SU-DHL-6 (cell line): ENCODE measurements at regions not wholly inside any gene's neighbourhood (a gene's known extent, or its start where the extent isn't known, plus 50 kb on each side); places are given as distances from the start of the nearest gene placed in this dataset.

Experiments used
- H2AFZ ChIP-seq: fragments of 200-600 bp; sonication (generic); 2 replicates; pipeline ENCODE4 v1.6.1; 2014; ENCODE audit warnings: low read depth, mild to moderate bottlenecking, moderate library complexity, mixed read lengths, antibody characterized with exemption, low read length; ENCODE audit not compliant: severe bottlenecking
- H3F3A ChIP-seq: fragments of 200-600 bp; shearing (Covaris generic); 2 replicates; pipeline ENCODE4 v1.6.0; 2016; ENCODE audit warnings: antibody characterized with exemption, mild to moderate bottlenecking; ENCODE audit not compliant: insufficient read depth
- H3K27ac ChIP-seq: fragments of 200-600 bp; sonication (generic); 2 replicates; pipeline ENCODE4 v1.5.1; 2016; ENCODE audit warnings: low read depth, mild to moderate bottlenecking, low read length, moderate library complexity, mixed read lengths
- H3K27me3 ChIP-seq: fragments of 200-600 bp; sonication (generic), shearing (Covaris generic); 2 replicates; pipeline ENCODE4 v1.6.0; 2014; ENCODE audit warnings: mild to moderate bottlenecking, low read length
- H3K36me3 ChIP-seq: fragments of 200-600 bp; sonication (generic); 2 replicates; pipeline ENCODE4 v1.6.1; 2014; ENCODE audit warnings: mild to moderate bottlenecking, low read length, mixed read lengths
- H3K4me2 ChIP-seq: fragments of 300-600, 200-600 bp; shearing (Covaris generic), sonication (generic); 2 replicates; pipeline ENCODE4 v1.6.0; 2014; ENCODE audit warnings: low read length, low read depth, mild to moderate bottlenecking; ENCODE audit not compliant: poor library complexity, severe bottlenecking
- H3K4me3 ChIP-seq: fragments of 200-600 bp; sonication (generic); 2 replicates; pipeline ENCODE4 v1.5.1; 2014; ENCODE audit warnings: antibody characterized with exemption, low read length, mild to moderate bottlenecking, mixed read lengths; ENCODE audit not compliant: insufficient read depth, poor library complexity, severe bottlenecking
- H3K79me2 ChIP-seq: fragments of 200-600 bp; sonication (generic); 2 replicates; pipeline ENCODE4 v1.6.1; 2014; ENCODE audit warnings: mild to moderate bottlenecking, low read length, moderate library complexity; ENCODE audit not compliant: insufficient read depth
- H3K9ac ChIP-seq: fragments of 200-600 bp; sonication (generic); 2 replicates; pipeline ENCODE4 v1.7.0; 2014; ENCODE audit warnings: mild to moderate bottlenecking, low read length
- H3K9me2 ChIP-seq: fragments of 200-600 bp; sonication (generic); replicated peaks from 2 replicates; pipeline ENCODE4 v1.6.1; 2014; ENCODE audit warnings: low read length; ENCODE audit not compliant: insufficient read depth
- H3K9me3 ChIP-seq: fragments of 200-600 bp; sonication (generic); 2 replicates; pipeline ENCODE4 v1.6.1; 2014; ENCODE audit warnings: low read length, mixed read lengths; ENCODE audit not compliant: insufficient read depth
- H4K20me1 ChIP-seq: fragments of 200-600 bp; sonication (generic); 2 replicates; pipeline ENCODE4 v1.6.1; 2014; ENCODE audit warnings: low read depth, mild to moderate bottlenecking, antibody characterized with exemption, low read length, moderate library complexity, mixed read lengths
- EZH2phosphoT487 ChIP-seq: fragments of 200-600 bp; sonication (generic), shearing (Covaris generic); conservative IDR thresholded peaks from 2 replicates; pipeline ENCODE4 v1.6.1; 2018; ENCODE audit warnings: mild to moderate bottlenecking, antibody characterized with exemption, low read length, moderate library complexity, mixed read lengths
- TF ChIP-seq, protein P1 (sequence below): fragments of 200-600 bp; sonication (generic); IDR thresholded peaks from one replicate; pipeline ENCODE4 v1.5.1; 2017; ENCODE audit warnings: antibody characterized with exemption, mild to moderate bottlenecking, low read length, moderate library complexity; ENCODE audit not compliant: insufficient read depth, poor library complexity, severe bottlenecking

DNA sequence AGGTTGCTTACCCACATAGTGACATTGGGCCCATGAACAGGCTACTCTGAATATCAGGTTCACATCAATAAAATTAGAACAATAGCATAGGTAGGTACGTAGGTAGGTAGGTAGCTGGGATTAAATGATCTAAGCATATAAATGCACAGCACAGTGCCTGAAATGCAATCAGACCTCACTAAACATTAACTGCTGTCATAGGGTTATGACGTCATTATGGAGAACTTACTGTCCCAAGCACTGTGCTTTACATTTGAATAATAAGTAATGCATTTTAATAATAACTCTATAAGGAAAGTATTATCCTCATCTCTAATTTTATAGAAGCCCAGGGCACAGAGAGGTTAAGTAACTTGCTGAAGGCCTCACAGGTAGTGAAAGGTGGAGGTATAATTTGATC, 112.5 kb downstream of the RPS24 start:
- Histone ChIP-seq H2AFZ (no peak overlapping the region), H3F3A (no peaks in the 10 kb centered on the region), H4K20me1 (no peaks in the 10 kb centered on the region), H3K4me2 (no peak overlapping the region), H3K27ac (no peak overlapping the region), H3K36me3 (no peaks in the 10 kb centered on the region), H3K79me2 (no peaks in the 10 kb centered on the region), H3K27me3 (no peaks in the 10 kb centered on the region), H3K9ac (no peak overlapping the region), H3K9me2 (no peaks in the 10 kb centered on the region), H3K9me3 (no peaks in the 10 kb centered on the region), H3K4me3 (no peak overlapping the region)
- TF ChIP-seq EZH2phosphoT487, result no peak
- TF ChIP-seq, protein P1, sequence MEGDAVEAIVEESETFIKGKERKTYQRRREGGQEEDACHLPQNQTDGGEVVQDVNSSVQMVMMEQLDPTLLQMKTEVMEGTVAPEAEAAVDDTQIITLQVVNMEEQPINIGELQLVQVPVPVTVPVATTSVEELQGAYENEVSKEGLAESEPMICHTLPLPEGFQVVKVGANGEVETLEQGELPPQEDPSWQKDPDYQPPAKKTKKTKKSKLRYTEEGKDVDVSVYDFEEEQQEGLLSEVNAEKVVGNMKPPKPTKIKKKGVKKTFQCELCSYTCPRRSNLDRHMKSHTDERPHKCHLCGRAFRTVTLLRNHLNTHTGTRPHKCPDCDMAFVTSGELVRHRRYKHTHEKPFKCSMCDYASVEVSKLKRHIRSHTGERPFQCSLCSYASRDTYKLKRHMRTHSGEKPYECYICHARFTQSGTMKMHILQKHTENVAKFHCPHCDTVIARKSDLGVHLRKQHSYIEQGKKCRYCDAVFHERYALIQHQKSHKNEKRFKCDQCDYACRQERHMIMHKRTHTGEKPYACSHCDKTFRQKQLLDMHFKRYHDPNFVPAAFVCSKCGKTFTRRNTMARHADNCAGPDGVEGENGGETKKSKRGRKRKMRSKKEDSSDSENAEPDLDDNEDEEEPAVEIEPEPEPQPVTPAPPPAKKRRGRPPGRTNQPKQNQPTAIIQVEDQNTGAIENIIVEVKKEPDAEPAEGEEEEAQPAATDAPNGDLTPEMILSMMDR, result no peak

DNA sequence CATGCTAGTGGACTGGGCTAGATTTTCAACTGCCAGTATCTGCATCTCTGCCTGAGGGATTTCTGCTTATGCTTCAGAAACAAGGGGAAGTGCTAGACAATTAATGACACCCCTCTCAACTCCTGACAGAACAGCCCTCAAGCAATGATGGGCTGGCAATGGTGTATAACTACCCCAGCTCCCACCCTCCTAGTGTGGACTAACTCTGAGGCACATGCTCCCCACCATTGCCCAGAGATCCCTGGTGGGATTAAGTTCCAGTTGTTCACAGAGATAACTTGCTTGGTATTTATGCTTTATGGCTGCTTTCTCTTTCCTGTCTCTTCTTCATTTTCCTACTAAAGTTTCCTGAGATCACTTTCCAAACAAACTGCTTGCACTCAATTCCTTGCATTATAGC, 113.5 kb downstream of the RPS24 start:
- Histone ChIP-seq H3K27me3 (no peaks in the 10 kb centered on the region), H4K20me1 (no peaks in the 10 kb centered on the region), H3K4me3 (no peak overlapping the region), H3F3A (no peaks in the 10 kb centered on the region), H3K79me2 (no peaks in the 10 kb centered on the region), H3K9ac (no peak overlapping the region), H2AFZ (no peak overlapping the region), H3K36me3 (no peaks in the 10 kb centered on the region), H3K27ac (no peak overlapping the region), H3K4me2 (no peak overlapping the region), H3K9me3 (no peaks in the 10 kb centered on the region), H3K9me2 (no peaks in the 10 kb centered on the region)
- no peak for TF ChIP-seq EZH2phosphoT487
- TF ChIP-seq, protein P1, result no peak

DNA sequence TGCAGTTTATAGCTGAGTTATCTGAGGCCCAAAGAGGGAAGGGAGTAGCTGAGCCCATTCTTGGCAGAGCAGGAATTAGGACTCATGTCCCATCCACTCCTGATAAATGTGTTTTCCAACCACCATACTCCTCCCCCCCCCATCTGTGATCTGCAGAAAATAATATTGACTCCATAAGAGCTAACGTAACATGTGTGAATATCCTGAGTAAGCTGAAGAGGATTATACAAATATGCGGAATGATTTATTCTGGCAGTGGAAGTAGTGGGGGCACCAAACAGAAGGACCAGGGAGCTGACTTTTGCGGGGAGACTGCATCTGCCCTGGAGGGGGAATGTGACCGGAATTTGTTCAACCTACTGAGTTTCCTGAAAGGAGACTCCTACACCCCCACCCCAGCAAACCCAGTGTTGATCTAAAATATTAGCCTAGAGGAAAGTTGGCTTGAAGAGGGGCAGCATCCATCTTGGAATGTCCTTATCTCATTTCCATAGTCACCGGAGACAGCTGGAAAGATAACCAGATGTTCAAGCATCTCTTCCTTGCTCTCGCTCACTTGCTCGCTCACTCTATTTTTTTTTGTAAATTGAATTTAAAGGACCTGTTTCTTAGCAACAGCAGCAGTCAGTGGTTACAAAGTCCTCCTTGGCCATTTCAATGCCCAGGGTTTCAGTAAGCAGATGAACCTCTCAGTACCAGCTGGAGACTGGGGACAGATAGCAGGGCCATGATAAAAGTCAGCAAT, 114.7 kb downstream of the RPS24 start:
- Histone ChIP-seq H3K4me3 (no peak overlapping the region), H3K9ac (no peak overlapping the region), H3K36me3 (no peaks in the 10 kb centered on the region), H3K9me3 (no peaks in the 10 kb centered on the region), H3K79me2 (no peaks in the 10 kb centered on the region), H4K20me1 (no peaks in the 10 kb centered on the region), H3K9me2 (no peaks in the 10 kb centered on the region), H2AFZ (no peak overlapping the region), H3K27me3 (no peaks in the 10 kb centered on the region), H3F3A (no peaks in the 10 kb centered on the region), H3K4me2 (no peak overlapping the region), H3K27ac (no peak overlapping the region)
- TF ChIP-seq EZH2phosphoT487, result no peak
- TF ChIP-seq, protein P1, result no peak
